DMS53 treated with DMSO at 0.1 percent for 48 hours (cell line): ENCODE measurements at regions not wholly inside any gene's neighbourhood (a gene's known extent, or its start where the extent isn't known, plus 50 kb on each side); places are given as distances from the start of the nearest gene placed in this dataset.
"Not testable (repeated sequence)": the region's sequence is repeated elsewhere in the genome, so short reads cannot be mapped to it uniquely, and the experiment has no call there.

Experiments used
- DNase-seq: peaks from one replicate; lab custom pipeline; 2025; ENCODE audit not compliant: unreplicated experiment; lab: John Stamatoyannopoulos, UW

GRCh38 chr3:194879126-194879877, 193.6 kb downstream of the FAM43A start:
- no peak for DNase-seq

GRCh38 chr3:194879991-194880939, 194.6 kb downstream of the FAM43A start:
- DNase-seq = no peak

GRCh38 chr3:194880940-194881925, 195.6 kb downstream of the FAM43A start:
- DNase-seq = no peak

DNA sequence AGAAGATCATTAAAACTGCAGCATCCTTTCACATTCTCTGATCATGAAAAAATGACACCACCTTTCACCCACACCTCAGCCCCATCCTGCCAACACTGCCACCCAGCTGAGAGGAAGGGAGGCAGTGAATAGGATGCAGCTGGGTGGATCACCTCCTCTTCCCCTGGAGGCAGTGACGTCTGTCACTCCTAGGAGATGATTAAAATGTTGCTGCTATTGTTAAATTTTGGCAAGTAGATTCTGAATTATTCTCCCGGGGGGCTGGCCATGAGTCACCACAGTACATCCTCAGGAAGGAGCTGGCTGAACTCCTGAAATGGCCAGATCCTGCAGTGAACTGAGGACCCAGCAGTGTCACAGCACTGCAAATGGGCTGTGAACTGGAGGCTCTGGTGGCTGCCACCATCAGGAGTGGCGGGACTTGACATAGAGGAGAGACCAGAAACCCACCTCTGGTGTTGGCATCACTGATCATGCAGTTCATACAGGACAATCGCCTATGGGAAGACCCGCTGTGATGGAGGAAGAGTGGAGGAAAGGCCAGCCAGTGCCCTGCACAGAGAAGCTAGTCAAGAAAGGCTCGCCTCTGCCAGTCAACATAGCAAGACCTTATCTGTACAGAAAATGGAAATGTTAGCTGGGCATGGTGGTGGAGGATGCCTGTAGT, 199.1 kb downstream of the FAM43A start:
- DNase-seq = no peak

- DNase-seq = no peak
Observed at GRCh38 chr3:194885766-194886165, 200.1 kb downstream of the FAM43A start.

DNA sequence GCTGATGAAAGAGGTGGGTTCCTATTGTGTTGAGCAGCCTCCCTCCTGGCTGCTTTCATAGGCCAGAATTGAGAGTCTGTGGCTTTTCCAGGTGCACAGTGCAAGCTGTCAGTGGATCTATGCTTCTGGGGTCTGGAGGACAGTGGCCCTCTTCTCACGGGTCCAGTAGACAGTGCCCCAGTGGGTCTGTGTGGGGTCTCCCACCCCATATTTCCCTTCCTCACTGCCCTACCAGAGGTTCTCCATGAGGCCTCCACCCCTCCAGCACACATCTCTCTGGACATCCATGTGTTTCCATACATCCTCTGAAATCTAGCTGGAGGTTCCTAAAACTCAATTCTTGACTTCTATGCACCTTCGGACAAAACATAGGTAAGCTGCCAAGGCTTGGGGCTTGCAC, 201.2 kb downstream of the FAM43A start:
- no peak for DNase-seq

DNA sequence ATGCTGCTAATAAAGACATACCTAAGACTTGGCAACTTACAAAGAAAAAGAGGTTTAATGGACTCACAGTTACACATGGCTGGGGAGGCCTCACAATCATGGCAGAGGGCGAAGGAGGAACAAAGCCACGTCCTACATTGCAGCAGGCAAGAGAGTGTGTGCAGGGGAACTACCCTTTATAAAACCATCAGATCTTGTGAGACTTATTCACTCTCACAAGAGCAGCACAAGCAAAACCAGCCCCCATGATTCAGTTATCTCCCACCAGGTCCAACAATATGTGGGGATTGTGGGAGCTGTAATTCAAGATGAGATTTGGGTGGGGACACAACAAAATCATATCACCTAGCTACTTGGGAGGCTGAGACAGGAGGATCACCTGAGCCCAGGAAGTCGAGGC, 202.4 kb downstream of the FAM43A start:
- not testable (repeated sequence) for DNase-seq

DNA sequence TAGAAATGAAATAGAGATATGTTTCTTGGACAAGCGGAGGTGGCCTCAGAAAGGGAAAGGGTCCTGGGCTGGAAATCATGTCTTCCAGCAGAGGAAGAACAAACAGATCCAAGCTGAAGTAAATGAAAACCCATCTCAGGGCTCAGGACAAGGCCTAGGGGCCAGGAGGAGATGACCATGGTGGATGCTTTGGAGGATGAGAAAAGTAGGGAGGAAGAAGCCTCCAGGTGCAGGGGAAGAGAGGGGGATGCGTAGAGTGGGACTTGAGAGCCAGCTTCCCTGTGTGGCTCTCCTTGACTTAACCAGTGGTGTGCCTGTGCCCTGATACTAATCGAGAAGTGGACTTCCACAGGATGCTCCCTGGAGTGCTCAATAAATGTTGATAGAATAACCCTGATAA, 203.2 kb downstream of the FAM43A start:
- no peak for DNase-seq

DNA sequence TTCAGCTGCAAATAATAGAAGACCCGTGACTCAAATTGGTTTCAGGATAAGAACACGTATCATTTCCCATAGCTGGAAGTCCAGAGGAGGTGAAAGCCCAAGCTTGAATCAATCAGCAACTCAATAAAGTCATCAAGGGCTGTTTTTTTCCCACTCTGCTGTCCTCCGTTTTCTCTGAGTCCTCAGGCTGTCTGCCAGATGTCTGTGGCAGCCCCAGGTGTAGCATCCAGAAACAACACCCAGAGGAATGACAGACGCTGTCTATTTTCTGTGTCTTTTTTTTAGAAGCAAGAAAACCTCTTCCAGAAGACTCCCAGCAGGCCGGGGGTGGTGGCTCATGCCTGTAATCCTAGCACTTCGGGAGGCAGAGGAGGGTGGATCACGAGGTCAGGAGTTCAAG, 204.4 kb downstream of the FAM43A start:
- DNase-seq = no peak

DNA sequence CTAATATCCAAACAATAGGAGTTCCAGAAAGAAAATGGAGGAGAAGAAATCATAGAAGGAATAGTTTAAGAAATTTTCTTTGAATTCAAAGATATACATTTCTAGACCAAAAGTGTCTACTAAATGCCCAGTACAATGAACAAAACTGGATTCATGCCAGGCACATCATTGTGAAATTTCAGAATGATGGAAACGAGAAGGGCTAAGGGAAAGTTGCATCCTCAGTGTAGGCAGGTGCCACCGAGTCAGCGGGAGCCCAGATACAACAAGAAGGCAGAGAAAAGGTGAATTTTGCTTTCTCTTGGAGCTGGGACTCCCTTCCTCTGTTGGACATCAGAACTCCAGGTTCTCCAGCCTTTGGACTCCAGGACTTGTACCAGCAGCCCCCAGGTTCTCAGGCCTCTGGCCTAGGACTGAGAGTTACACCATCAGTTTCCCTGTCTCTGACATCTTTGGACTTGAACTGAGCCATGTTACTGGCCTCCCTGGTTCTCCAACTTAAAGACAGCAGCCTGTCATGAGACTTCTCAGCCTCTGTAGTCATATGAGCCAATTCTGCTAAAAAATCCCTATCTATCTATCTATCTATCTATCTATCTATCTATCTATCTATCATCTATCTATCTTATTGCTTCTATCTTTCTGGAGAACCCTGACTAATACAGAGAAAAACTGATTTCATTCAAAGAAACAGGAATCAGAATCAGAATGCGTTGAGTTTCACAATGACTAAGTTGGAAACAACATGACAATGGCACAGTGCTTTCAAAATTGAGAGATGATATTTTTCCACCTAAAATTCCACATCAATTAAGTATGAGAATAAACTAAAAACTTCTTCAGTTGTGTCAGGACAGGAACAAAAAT, 207.7 kb downstream of the FAM43A start:
- DNase-seq = no peak

GRCh38 chr3:194894538-194894937, 208.9 kb downstream of the FAM43A start:
- no peak for DNase-seq

DNA sequence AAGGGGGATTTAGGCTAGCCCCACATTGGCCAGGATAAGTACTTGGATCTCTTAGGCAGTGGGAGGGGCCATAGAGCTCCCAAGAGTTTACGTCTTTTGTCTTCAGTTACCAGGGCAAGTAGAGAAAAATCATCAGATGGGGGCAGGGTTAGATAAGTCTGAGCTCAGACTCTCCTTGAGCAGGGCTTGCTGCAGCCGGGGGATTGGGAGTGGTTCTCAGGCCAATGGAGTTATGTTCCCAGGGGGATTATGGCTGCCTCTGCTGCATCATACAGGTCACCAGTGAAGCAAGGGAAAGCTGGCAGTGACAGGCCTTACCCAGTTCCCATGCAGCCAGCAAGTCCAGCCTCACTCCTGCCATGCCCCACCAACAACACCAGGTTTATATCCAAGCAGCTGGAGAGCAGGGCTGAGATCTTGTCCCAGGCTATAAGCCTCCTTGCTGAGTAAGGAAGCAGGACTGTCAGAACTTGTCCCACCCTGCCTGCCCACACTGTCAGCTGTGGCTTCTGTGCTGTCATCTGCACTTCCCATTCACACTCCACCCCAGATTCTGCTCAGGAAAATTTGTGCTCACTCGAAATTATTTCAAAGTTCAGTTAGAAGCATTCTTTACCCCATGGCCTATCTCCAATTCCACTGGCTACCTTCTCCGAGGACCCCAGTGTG, 215.3 kb downstream of the FAM43A start:
- DNase-seq = no peak

DNA sequence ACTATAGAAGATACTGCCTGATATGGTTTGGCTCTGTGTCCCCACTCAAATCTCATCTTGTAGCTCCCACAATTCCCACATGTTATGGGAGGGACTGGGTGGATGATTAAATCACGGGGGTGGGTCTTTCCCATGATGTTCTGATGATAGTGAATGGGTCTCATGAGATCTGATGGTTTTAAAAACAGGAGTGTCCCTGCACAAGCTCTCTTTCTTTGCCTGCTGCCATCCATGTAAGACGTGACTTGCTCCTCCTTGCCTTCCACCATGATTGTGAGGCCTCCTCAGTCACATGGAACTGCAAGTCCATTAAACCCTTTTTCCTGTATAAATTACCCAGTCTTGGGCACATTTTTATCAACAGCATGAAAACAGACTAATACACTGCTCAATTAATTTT, 217.8 kb downstream of the FAM43A start:
- not testable (repeated sequence) for DNase-seq

GRCh38 chr3:194904999-194905398, 219.3 kb downstream of the FAM43A start:
- not testable (repeated sequence) for DNase-seq

GRCh38 chr3:194905696-194906095, 220.0 kb downstream of the FAM43A start:
- no peak for DNase-seq

- no peak for DNase-seq
Observed at GRCh38 chr3:194906229-194906629, 220.5 kb downstream of the FAM43A start.

- no peak for DNase-seq
Observed at GRCh38 chr3:194906970-194907629, 221.4 kb downstream of the FAM43A start.

GRCh38 chr3:194907811-194908210, 222.1 kb downstream of the FAM43A start:
- DNase-seq = no peak
